Activated naive CD8-positive, alpha-beta T cell (primary cell): ENCODE measurements at regions not wholly inside any gene's neighbourhood (a gene's known extent, or its start where the extent isn't known, plus 50 kb on each side); places are given as distances from the start of the nearest gene placed in this dataset.

Source experiments
- H3K27ac Mint-ChIP-seq: one replicate; pipeline ENCODE4 v1.8.0; 2021; ENCODE audit warnings: mixed read lengths
- H3K27me3 Mint-ChIP-seq: one replicate; pipeline ENCODE4 v1.8.0; 2021; ENCODE audit warnings: mixed read lengths
- H3K36me3 Mint-ChIP-seq: one replicate; pipeline ENCODE4 v1.8.0; 2021; ENCODE audit warnings: mixed read lengths
- H3K4me1 Mint-ChIP-seq: one replicate; pipeline ENCODE4 v1.8.0; 2021; ENCODE audit warnings: low read depth, mixed read lengths
- H3K4me3 Mint-ChIP-seq: one replicate; pipeline ENCODE4 v1.8.0; 2021; ENCODE audit warnings: mild to moderate bottlenecking, mixed read lengths
- H3K9me3 Mint-ChIP-seq: one replicate; pipeline ENCODE4 v1.8.0; 2021; ENCODE audit warnings: low read depth, mixed read lengths

DNA sequence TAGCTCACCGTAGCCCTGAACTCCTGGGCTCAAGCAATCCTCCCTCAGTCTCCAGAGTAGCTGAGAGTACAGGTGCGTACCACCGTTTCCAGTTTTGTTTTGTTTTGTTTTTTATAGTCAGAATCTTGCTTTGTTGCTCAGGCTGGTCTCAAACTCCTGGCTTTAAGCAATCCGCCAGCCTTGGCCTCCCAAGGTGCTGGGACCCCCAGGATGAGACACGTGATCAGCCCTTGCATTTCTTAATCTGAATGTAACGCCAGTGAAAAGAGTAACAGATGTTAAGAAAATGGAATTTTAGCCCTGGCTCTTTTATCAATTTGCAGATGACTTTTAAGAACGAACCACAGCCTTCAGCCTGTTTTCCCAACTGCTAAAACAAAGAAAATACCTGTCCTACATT, 451.3 kb downstream of the SHQ1 start:
- H3K27me3 Mint-ChIP-seq, result no peaks in the 10 kb centered on the region
- H3K4me1 Mint-ChIP-seq, result peaks cover 57% of the 10 kb centered on the region

DNA sequence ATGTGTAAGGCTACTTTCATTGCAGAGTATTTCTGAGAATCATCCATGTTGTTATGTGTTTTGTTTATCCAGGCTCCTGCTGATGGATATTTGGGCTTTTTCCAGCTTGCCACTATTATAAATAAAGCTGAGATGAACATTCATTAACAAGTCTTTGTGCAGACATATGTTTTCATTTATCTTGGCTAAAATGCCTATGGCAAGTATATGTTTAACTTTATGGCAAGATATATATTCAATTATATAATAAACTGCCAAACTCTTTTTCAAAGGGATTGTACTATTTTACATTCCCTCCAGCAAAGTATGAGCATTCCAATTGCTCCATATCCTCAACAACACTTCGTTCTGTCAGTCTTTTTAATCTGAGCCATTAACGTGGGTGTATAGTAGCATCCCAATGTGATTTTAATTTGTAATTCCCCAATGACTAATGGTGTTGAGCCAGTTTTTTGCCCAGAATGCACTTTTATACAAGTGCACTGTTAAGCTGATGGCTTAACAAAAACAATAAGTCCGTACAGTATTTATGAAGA, 452.4 kb downstream of the SHQ1 start:
- no peaks in the 10 kb centered on the region for H3K27me3 Mint-ChIP-seq
- H3K4me3 Mint-ChIP-seq, result no peak overlapping the region
- H3K4me1 Mint-ChIP-seq, result peaks cover 48% of the 10 kb centered on the region
- H3K36me3 Mint-ChIP-seq, result peaks cover 8% of the 10 kb centered on the region
- no peak overlapping the region for H3K27ac Mint-ChIP-seq
- H3K9me3 Mint-ChIP-seq, result peaks cover 4% of the 10 kb centered on the region

More for the DNA sequence above, 451.3 kb downstream of the SHQ1 start:
- no peak overlapping the region for H3K27ac Mint-ChIP-seq
- H3K9me3 Mint-ChIP-seq, result peaks cover 4% of the 10 kb centered on the region
- H3K36me3 Mint-ChIP-seq, result peaks cover 8% of the 10 kb centered on the region
- no peak overlapping the region for H3K4me3 Mint-ChIP-seq

DNA sequence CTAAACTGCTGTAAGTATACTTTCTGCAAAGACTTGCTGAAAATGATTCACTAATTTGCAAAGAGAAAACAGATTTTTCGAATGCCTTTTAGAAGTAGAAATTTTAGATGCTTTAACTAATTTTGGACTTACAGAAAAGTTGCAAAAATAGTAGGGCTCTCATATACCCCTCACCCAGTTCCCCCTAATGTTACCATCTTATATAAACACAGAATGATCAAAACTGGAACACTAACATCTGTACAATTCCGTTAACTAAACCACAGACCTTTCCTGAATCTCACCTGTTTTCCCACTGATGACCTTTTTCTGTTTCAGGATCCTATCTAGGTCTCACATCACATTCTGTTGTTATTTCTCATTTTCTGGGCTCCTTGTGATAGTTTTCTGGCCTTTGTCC, 454.8 kb downstream of the SHQ1 start:
- H3K27ac Mint-ChIP-seq, result no peak overlapping the region
- H3K9me3 Mint-ChIP-seq, result peaks cover 4% of the 10 kb centered on the region
- H3K4me1 Mint-ChIP-seq, result peaks cover 34% of the 10 kb centered on the region
- no peak overlapping the region for H3K4me3 Mint-ChIP-seq
- no peaks in the 10 kb centered on the region for H3K27me3 Mint-ChIP-seq
- peaks cover 4% of the 10 kb centered on the region for H3K36me3 Mint-ChIP-seq

DNA sequence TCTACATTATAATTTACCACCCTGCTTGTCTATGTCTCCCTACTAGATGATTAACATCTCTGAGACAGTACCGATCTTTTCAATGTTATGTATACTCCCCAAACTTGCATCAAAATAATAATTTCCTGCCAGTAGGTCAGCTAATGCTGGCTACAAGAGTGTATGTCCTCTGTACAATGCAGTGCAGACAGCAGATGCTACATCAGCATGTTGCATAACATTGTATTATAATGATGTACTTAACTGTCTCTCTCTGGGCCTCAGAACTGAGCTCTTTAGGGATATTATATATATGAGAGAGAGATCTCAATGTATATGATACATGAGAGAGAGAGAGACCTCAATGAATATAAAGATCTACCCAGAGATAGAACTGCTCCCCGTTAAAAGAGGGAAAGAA, 456.6 kb downstream of the SHQ1 start:
- Mint-ChIP-seq H3K4me3 (no peak overlapping the region), H3K36me3 (peaks cover 4% of the 10 kb centered on the region), H3K27me3 (no peaks in the 10 kb centered on the region), H3K4me1 (peaks cover 40% of the 10 kb centered on the region), H3K27ac (no peak overlapping the region), H3K9me3 (peaks cover 4% of the 10 kb centered on the region)

DNA sequence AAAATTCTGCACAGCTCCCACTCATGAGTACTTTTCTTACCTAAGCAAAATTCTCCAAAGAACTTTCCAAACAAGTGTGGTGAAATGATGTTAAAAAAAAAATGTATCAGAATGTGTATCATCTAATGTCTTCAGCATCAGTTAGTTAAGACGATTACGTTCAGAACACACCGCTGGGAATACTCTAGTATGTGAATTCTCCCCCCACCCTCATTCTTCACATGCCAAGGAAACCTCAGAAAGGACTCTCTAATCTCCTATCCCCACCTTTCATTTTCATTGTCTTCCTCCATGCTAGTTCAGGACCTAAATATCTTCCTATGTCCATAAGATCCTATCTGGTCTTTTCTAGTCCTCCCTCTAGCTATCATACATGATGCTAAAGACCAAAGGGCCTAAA, 457.4 kb downstream of the SHQ1 start:
- Mint-ChIP-seq H3K27ac (no peak overlapping the region), H3K36me3 (peaks cover 4% of the 10 kb centered on the region), H3K4me1 (peaks cover 42% of the 10 kb centered on the region), H3K27me3 (no peaks in the 10 kb centered on the region), H3K4me3 (no peak overlapping the region), H3K9me3 (peaks cover 4% of the 10 kb centered on the region)

DNA sequence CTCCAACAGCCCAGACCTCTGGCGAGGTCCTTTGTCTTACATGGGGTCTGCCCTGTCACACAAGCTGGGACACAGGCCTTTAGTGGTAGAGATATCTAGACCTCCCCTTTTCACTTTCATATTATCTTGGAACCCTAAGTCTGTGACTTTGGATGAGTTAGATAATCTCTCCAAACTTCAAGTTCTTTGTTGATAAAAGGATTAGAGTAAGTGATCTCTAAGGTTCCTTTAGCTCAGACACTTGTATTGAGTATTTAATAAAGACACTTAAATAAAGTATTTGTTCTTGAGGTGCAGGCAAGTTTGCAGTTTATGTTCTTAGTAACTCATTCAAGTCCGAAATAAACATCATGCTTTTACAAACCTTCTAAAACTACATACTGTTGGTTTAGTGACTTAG, 459.6 kb downstream of the SHQ1 start:
- H3K4me1 Mint-ChIP-seq, result peaks cover 53% of the 10 kb centered on the region
- no peaks in the 10 kb centered on the region for H3K27me3 Mint-ChIP-seq
- peak overlapping the region; percentile 0 for H3K27ac Mint-ChIP-seq
- H3K4me3 Mint-ChIP-seq, result no peak overlapping the region
- H3K9me3 Mint-ChIP-seq, result peaks cover 1% of the 10 kb centered on the region
- peaks cover 2% of the 10 kb centered on the region for H3K36me3 Mint-ChIP-seq

DNA sequence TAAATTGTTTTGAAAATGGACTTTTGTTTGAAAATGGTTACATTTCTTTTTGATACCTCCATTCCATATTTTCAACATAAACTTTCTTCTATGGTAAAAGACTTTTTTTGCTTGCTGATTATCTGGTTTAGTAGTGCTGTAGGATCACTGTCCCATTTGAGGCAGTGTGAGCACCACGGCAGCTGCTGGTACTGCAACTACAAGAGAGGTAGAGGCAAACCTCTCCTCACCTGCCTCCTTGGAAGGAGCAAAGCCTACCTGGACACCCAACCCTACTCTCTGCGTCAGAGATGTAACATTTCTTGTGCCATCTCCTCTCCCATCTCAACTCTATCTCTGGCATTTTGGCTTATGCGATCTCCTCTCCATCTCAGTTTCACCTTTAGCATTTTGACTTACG, 460.1 kb downstream of the SHQ1 start:
- Mint-ChIP-seq H3K27ac (peak overlapping the region; percentile 0), H3K4me3 (no peak overlapping the region), H3K9me3 (no peaks in the 10 kb centered on the region), H3K4me1 (peaks cover 57% of the 10 kb centered on the region), H3K36me3 (no peaks in the 10 kb centered on the region), H3K27me3 (no peaks in the 10 kb centered on the region)

DNA sequence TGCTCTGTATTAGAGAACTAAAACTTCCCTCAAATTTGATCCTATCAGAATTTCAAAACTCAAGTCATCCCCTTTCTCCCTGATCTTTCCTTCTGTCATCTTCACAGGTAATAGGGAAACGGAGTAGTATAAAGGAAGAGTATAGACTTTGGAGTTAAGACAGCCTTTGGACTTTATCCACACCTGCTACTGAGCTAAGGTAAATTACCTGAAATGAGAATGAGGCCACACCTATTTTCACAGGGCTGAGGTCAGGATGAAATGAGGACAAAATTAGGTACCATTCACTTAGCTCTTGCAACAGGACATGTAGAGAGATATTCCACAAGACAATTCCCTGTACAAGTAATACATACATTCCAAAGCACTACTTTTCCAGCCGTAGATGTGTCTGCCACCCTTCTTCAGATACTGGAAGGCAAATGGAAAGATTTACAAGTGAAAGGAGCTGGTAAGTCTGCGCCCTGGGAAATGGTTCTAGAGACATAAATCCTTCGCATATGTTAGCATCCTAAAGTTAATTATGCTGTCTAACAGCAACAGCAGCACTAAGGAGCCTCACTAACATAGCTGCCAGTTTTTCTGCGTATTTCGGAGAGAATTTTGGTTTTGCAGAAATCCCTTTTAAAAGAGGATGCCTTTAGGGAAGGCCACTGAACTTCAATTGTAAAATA, 461.8 kb downstream of the SHQ1 start:
- Mint-ChIP-seq H3K27me3 (no peaks in the 10 kb centered on the region), H3K27ac (peak overlapping the region; percentile 59), H3K36me3 (no peaks in the 10 kb centered on the region), H3K9me3 (no peaks in the 10 kb centered on the region), H3K4me1 (peaks cover 74% of the 10 kb centered on the region), H3K4me3 (no peak overlapping the region)

DNA sequence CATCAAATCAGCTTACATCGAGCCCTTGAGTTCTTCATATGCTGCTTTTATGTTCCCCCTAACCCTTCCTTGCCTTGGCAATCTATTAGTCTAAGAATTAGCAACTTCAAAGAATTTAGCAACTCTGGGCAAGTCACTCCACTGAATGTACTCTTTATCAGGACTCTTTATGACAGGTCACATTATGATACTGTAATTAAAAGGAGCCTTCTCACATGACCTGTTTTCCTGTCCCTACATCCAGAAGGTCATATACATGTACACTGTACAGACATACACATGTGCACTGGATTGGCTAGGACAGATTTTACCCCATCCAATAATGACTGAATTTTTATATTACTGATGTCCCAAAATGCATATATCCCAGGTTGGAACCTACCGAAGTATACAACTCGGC, 463.1 kb downstream of the SHQ1 start:
- Mint-ChIP-seq H3K9me3 (no peaks in the 10 kb centered on the region), H3K27ac (peak overlapping the region; percentile 56), H3K27me3 (no peaks in the 10 kb centered on the region), H3K4me3 (no peak overlapping the region), H3K36me3 (no peaks in the 10 kb centered on the region), H3K4me1 (peaks cover 83% of the 10 kb centered on the region)

DNA sequence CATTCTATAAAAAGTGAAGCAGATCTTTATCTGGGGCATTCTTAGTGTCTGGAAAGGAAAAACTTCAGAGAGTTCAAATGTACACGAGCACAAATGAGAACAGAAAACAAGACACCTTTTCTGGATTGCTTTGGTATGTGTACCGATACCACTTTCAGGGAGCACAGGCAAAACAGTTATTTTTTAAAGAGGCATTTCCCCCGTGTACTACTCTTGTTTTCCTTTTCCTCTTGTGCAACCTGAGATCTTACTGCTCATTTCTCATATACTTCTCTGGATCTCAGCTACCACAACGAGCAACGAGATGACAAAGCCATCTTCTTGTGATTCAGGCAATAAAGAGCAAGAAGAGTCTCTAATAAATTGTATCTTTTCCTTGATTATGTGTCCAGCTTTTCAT, 463.6 kb downstream of the SHQ1 start:
- H3K27ac Mint-ChIP-seq, result peak overlapping the region; percentile 14
- peaks cover 88% of the 10 kb centered on the region for H3K4me1 Mint-ChIP-seq
- H3K4me3 Mint-ChIP-seq, result no peak overlapping the region
- H3K36me3 Mint-ChIP-seq, result no peaks in the 10 kb centered on the region
- H3K9me3 Mint-ChIP-seq, result no peaks in the 10 kb centered on the region
- H3K27me3 Mint-ChIP-seq, result no peaks in the 10 kb centered on the region

DNA sequence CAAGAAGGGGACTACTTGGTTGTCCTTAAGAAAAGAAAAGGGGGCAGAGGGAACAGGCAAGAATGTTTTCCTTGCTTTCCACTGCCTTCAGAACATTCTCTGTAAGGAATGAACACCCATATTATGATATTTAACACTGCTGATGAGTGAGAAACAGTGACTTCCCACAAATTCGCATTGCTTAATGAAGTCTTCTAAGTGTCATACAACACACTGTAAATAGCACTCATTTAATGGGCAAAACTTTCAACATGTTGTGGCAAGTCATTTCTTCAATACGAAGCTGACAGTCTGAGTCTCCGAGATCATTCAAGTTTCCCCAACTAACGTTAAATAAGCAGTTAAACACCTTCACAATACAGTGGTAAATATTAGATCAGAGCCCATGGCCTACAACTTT, 464.4 kb downstream of the SHQ1 start:
- Mint-ChIP-seq H3K27ac (peak overlapping the region; percentile 14), H3K27me3 (no peaks in the 10 kb centered on the region), H3K4me1 (peaks cover 89% of the 10 kb centered on the region), H3K36me3 (peaks cover 1% of the 10 kb centered on the region), H3K4me3 (no peak overlapping the region), H3K9me3 (no peaks in the 10 kb centered on the region)

DNA sequence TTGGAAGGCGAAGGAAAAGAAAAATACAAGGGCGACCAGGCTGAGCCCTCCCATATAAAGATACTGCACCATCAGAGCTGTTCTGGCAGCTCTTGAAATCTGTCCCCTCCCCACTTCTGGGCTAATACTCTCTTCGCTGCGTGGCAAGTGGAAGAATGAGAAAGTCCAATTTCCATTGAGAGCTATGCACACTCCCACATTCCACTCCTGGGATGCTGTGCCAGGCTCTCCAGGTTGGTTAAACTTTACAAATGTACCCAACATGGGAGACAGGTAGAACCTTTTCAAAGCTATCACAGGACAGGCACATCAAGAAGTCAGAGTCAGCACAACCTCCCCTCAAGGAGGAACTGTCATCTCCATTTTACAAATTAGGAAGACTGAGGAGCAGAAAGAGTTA, 465.0 kb downstream of the SHQ1 start:
- H3K27ac Mint-ChIP-seq, result peak overlapping the region; percentile 28
- H3K27me3 Mint-ChIP-seq, result no peaks in the 10 kb centered on the region
- peaks cover 8% of the 10 kb centered on the region for H3K36me3 Mint-ChIP-seq
- H3K9me3 Mint-ChIP-seq, result no peaks in the 10 kb centered on the region
- H3K4me3 Mint-ChIP-seq, result no peak overlapping the region
- peaks cover 88% of the 10 kb centered on the region for H3K4me1 Mint-ChIP-seq

DNA sequence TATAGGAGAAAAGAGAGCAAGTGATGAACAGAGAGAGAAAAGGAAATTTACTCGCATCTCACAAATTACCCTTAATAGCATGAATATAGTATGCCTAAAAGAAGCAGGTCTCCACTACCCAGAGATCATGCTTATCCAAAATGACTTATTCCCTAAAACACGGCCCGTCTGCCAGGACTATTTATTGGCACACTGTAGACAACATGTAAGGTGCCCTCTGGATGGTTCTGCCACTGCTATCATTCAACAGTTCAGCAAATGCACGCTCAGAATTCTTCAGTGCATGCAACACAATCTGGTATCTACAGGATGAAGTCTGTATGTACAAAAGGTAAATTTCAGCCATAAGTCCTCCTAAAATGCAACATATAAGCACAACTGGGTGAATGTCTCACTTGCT, 465.8 kb downstream of the SHQ1 start:
- no peak overlapping the region for H3K4me3 Mint-ChIP-seq
- H3K27ac Mint-ChIP-seq, result peak overlapping the region; percentile 29
- H3K9me3 Mint-ChIP-seq, result no peaks in the 10 kb centered on the region
- no peaks in the 10 kb centered on the region for H3K27me3 Mint-ChIP-seq
- H3K36me3 Mint-ChIP-seq, result peaks cover 8% of the 10 kb centered on the region
- H3K4me1 Mint-ChIP-seq, result peaks cover 83% of the 10 kb centered on the region

DNA sequence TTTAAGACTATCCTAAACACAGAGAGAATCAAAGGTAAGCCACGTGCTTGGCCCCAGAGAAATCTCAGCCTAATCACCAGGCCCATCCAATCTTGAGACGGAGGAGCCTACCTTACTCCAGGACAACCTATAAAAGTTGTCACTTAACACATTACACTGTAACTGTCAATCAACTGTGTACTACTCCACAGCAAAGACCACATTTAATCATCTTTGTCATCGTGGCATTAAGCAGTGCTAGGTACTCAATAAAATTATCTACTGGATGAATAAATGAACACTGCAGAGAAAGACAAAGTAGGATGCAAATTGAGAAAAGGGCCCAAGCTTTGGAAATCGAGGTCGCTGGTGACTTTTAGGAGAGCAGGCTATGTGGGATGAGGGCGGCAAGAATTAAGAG, 466.7 kb downstream of the SHQ1 start:
- no peak overlapping the region for H3K4me3 Mint-ChIP-seq
- peaks cover 82% of the 10 kb centered on the region for H3K4me1 Mint-ChIP-seq
- peaks cover 8% of the 10 kb centered on the region for H3K36me3 Mint-ChIP-seq
- no peaks in the 10 kb centered on the region for H3K27me3 Mint-ChIP-seq
- H3K9me3 Mint-ChIP-seq, result no peaks in the 10 kb centered on the region
- peak overlapping the region; percentile 37 for H3K27ac Mint-ChIP-seq

DNA sequence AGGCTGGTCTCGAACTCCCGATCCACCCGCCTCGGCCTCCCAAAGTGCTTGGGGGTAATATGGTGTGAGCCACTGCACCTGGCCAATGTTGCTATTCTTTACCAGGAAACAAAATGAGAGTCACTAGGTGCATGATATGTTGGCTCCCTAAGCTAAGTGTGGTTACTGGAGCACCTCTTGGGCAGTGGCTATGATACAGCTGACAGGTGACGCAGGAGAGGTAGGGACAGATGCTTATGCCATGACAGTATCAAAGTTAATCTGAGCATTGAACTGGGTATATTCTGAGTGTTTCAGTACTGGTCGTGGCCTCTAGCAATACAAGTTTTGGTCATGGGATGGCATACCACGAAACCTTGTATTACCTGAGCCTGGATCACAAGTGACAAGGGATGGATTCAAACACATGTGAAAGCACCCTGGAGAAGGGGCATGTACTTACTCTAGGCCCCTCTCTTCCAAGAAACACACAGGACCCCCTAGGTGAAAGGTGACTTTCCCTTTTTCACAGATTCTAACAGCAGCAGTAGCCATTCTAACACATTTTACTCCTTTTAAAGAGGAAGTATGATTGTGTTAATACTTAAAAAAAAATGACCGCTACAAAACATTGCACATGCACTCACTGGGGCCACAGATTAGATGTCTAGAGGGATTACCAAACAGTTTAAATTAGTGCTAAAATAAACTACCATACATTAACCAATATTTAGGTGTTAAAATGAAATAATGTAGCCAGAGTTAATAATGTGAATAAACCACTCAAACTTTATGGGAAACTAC, 467.3 kb downstream of the SHQ1 start:
- no peak overlapping the region for H3K4me3 Mint-ChIP-seq
- H3K27ac Mint-ChIP-seq, result peak overlapping the region; percentile 37
- no peaks in the 10 kb centered on the region for H3K27me3 Mint-ChIP-seq
- no peaks in the 10 kb centered on the region for H3K9me3 Mint-ChIP-seq
- peaks cover 80% of the 10 kb centered on the region for H3K4me1 Mint-ChIP-seq
- H3K36me3 Mint-ChIP-seq, result peaks cover 8% of the 10 kb centered on the region
